Trophoblast cell (in vitro differentiated cells and primary cell): ENCODE measurements at regions not wholly inside any gene's neighbourhood (a gene's known extent, or its start where the extent isn't known, plus 50 kb on each side); places are given as distances from the start of the nearest gene placed in this dataset.

Source experiments
- DNase-seq, 2 donors: peaks; one replicate each; pipeline ENCODE4 v3.0.0-alpha.2; 2016
- H2AFZ ChIP-seq: 2 replicates; pipeline ENCODE4 v1.6.1; 2013; ENCODE audit warnings: low read length, moderate library complexity, mild to moderate bottlenecking; ENCODE audit not compliant: insufficient read depth, poor library complexity
- H2AK5ac ChIP-seq: 2 replicates; pipeline ENCODE4 v1.6.1; 2013; ENCODE audit warnings: mild to moderate bottlenecking, low read length
- H2BK120ac ChIP-seq: 2 replicates; pipeline ENCODE4 v1.6.1; 2013; ENCODE audit warnings: low read length, mild to moderate bottlenecking, moderate library complexity; ENCODE audit not compliant: insufficient read depth, poor library complexity
- H2BK12ac ChIP-seq: 2 replicates; pipeline ENCODE4 v1.6.1; 2013; ENCODE audit warnings: mild to moderate bottlenecking, low read length, moderate library complexity
- H2BK5ac ChIP-seq: 2 replicates; pipeline ENCODE4 v1.6.1; 2013; ENCODE audit warnings: low read length, low read depth, moderate library complexity, mild to moderate bottlenecking; ENCODE audit not compliant: poor library complexity
- H3K14ac ChIP-seq: 2 replicates; pipeline ENCODE4 v1.6.1; 2013; ENCODE audit warnings: mild to moderate bottlenecking, low read length
- H3K18ac ChIP-seq: 2 replicates; pipeline ENCODE4 v1.6.1; 2013; ENCODE audit warnings: mild to moderate bottlenecking, low read length
- H3K23ac ChIP-seq: 2 replicates; pipeline ENCODE4 v1.6.1; 2013; ENCODE audit warnings: low read length
- H3K27ac ChIP-seq: 2 replicates; pipeline ENCODE4 v1.5.1; 2013; ENCODE audit warnings: low read depth, mild to moderate bottlenecking, inconsistent platforms, low read length, moderate library complexity
- H3K27me3 ChIP-seq: 2 replicates; pipeline ENCODE4 v1.6.1; 2013; ENCODE audit warnings: inconsistent platforms, mild to moderate bottlenecking, low read length, moderate library complexity; ENCODE audit not compliant: insufficient read depth
- H3K36me3 ChIP-seq, 2 experiments: 1 replicate in 1 of 2; 2 replicates in 1 of 2; pipeline ENCODE4 v1.6.1; 2013; ENCODE audit warnings: low read length in 2 of 2, mild to moderate bottlenecking in 2 of 2, moderate library complexity in 1 of 2; ENCODE audit not compliant: insufficient read depth in 2 of 2, control insufficient read depth in 1 of 2
- H3K4ac ChIP-seq: 2 replicates; pipeline ENCODE4 v1.6.1; 2013; ENCODE audit warnings: low read depth, mild to moderate bottlenecking, low read length, moderate library complexity
- H3K4me1 ChIP-seq, 2 experiments: 1 replicate in 1 of 2; 2 replicates in 1 of 2; pipeline ENCODE4 v1.6.1; 2013; ENCODE audit warnings: low read length in 2 of 2, mild to moderate bottlenecking in 2 of 2, moderate library complexity in 1 of 2; ENCODE audit not compliant: insufficient read depth in 2 of 2, control insufficient read depth in 1 of 2
- H3K4me2 ChIP-seq: 2 replicates; pipeline ENCODE4 v1.6.1; 2013; ENCODE audit warnings: inconsistent platforms, mild to moderate bottlenecking, low read length, moderate library complexity
- H3K4me3 ChIP-seq: 2 replicates; pipeline ENCODE4 v1.5.1; 2013; ENCODE audit warnings: mild to moderate bottlenecking, low read depth, low read length, inconsistent platforms
- H3K79me1 ChIP-seq: one replicate; pipeline ENCODE4 v1.6.1; 2013; ENCODE audit warnings: low read length
- H3K79me2 ChIP-seq: 2 replicates; pipeline ENCODE4 v1.6.1; 2013; ENCODE audit warnings: low read length, mild to moderate bottlenecking; ENCODE audit not compliant: control insufficient read depth, insufficient read depth, poor library complexity
- H3K9ac ChIP-seq: 2 replicates; pipeline ENCODE4 v1.6.1; 2013; ENCODE audit warnings: mild to moderate bottlenecking, low read length
- H3K9me3 ChIP-seq: 2 replicates; pipeline ENCODE4 v1.6.1; 2013; ENCODE audit warnings: low read depth, mild to moderate bottlenecking, control low read depth, inconsistent platforms, low read length; ENCODE audit not compliant: insufficient read depth
- H4K12ac ChIP-seq: 2 replicates; pipeline ENCODE4 v1.6.1; 2013; ENCODE audit warnings: low read depth, mild to moderate bottlenecking, low read length, moderate library complexity
- H4K8ac ChIP-seq: 2 replicates; pipeline ENCODE4 v1.6.1; 2013; ENCODE audit warnings: low read depth, mild to moderate bottlenecking, low read length, moderate library complexity
- H4K91ac ChIP-seq: one replicate; pipeline ENCODE4 v1.6.1; 2013; ENCODE audit warnings: low read depth, mild to moderate bottlenecking, low read length, moderate library complexity
- WGBS: extraction: QIAGEN DNeasy Blood & Tissue Kit; methylation state at CpG from one replicate; pipeline ENCODE4 v1.1.7; 2013; ENCODE audit warnings: missing lambda C conversion rate; ENCODE audit not compliant: insufficient read length, insufficient coverage; ENCODE audit errors: extremely low coverage; 5-methylcytosine and 5-hydroxymethylcytosine counted together

DNA sequence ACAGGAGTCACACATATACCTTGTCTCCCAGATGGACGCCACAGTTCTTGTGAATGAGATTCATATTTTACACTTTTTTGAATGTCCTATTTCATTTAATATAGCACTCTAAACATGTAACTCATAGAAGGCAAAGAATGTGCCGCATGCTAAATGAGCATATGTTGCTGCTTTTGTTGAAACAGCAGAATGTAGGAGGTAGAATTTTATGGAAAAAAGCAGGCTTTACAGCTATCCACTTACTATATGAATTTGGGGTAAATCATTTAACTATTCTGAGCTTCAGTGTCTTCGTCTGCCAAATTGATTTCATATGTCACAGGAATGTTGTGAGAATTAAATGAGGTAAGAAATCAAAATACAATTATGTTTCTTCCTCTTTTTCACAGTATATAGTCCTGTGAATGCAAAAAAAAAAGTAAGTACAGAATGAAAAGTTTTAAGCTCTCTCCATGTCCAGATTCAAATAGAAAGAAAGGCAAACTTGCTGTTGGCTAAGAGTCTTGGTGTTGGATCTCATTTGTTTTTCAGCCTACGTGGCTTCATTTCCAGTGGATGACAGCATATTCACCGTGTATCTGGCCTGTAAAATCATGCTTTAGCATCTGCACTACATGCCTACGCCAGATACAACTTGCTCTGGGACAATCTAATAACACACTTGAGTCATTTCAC lies 154.7 kb upstream of the CNTNAP5 start:
- Histone ChIP-seq H3K9me3 (no peaks in the 10 kb centered on the region), H2BK5ac (no peak overlapping the region), H3K79me1 (no peaks in the 10 kb centered on the region), H4K12ac (no peak overlapping the region), H3K79me2 (no peaks in the 10 kb centered on the region), H2AFZ (no peak overlapping the region), H3K18ac (no peak overlapping the region), H3K9ac (no peak overlapping the region), H3K27ac (no peak overlapping the region), H2BK12ac (no peak overlapping the region), H4K8ac (no peak overlapping the region), H2BK120ac (no peak overlapping the region), H3K27me3 (no peaks in the 10 kb centered on the region), H3K4me3 (no peak overlapping the region), H3K4ac (no peak overlapping the region), H3K4me2 (no peak overlapping the region), H4K91ac (no peak overlapping the region), H2AK5ac (no peak overlapping the region), H3K14ac (no peak overlapping the region), H3K4me1 (no peaks in the 10 kb centered on the region), H3K36me3 (no peaks in the 10 kb centered on the region), H3K23ac (no peak overlapping the region)
- no peak for DNase-seq
- WGBS: no CpG with 5 or more reads among the region's 6 CpGs

DNA sequence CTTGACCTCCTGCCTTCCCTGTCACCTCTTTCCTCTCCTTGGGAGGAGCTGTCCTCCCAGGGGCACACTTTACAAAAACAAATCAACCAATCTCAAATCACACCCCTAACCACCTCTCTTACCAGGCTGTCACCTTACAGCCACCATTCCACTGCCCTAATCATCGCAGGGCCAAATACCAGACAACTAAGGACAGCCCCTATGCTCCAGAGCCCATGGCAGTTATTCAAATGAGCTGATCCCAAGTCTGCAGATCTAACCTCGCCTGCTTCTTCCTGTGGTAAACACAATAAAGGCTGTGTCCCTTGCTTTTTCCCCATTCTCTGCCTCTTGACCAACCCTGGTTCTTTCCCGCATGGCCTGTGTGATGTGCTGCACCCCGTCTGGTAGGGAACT lies 154.2 kb upstream of the CNTNAP5 start:
- no peaks in the 10 kb centered on the region for H3K36me3 ChIP-seq
- H3K14ac ChIP-seq: no peak overlapping the region
- no peak overlapping the region for H3K9ac ChIP-seq
- H2AFZ ChIP-seq: no peak overlapping the region
- no peaks in the 10 kb centered on the region for H3K4me1 ChIP-seq
- no peak overlapping the region for H3K4ac ChIP-seq
- H3K27me3 ChIP-seq: no peaks in the 10 kb centered on the region
- no peak for DNase-seq
- no peaks in the 10 kb centered on the region for H3K79me1 ChIP-seq
- no peak overlapping the region for H2BK5ac ChIP-seq
- no peak overlapping the region for H3K18ac ChIP-seq
- no peak overlapping the region for H4K91ac ChIP-seq
- H4K12ac ChIP-seq: no peak overlapping the region
- H3K23ac ChIP-seq: no peak overlapping the region
- no peak overlapping the region for H3K4me2 ChIP-seq
- H3K9me3 ChIP-seq: no peaks in the 10 kb centered on the region
- H2BK120ac ChIP-seq: no peak overlapping the region
- no CpG with 5 or more reads among the region's 4 CpGs for WGBS
- H2AK5ac ChIP-seq: no peak overlapping the region
- H4K8ac ChIP-seq: no peak overlapping the region
- no peak overlapping the region for H3K27ac ChIP-seq
- H2BK12ac ChIP-seq: no peak overlapping the region
- no peak overlapping the region for H3K4me3 ChIP-seq
- no peaks in the 10 kb centered on the region for H3K79me2 ChIP-seq

DNA sequence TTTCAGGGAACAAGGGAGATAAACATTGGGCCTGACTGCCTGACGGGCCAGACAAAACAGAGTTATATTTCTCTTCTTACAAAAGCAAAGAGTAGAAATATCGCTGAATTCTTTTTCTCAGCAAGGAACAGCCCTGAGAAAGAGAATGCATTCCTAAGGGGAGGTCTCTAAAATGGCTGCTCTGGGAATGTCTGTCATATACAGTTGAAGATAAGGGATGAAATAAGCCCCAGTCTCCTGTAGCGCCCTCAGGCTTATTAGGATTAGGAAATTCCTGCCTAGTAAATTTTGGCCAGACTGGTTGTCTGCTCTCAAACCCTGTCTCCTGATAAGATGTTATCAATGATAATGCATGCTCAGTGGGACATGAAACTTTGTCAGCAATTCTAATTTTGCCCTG lies 134.9 kb upstream of the CNTNAP5 start:
- Histone ChIP-seq H4K8ac (no peak overlapping the region), H3K27me3 (no peaks in the 10 kb centered on the region), H3K79me2 (no peaks in the 10 kb centered on the region), H4K12ac (no peak overlapping the region), H2BK12ac (no peak overlapping the region), H2BK5ac (no peak overlapping the region), H3K4me2 (no peak overlapping the region), H3K36me3 (no peaks in the 10 kb centered on the region), H3K4ac (no peak overlapping the region), H2BK120ac (no peak overlapping the region), H2AK5ac (no peak overlapping the region), H4K91ac (no peak overlapping the region), H3K79me1 (no peaks in the 10 kb centered on the region), H3K23ac (no peak overlapping the region), H3K27ac (no peak overlapping the region), H3K18ac (no peak overlapping the region), H3K14ac (no peak overlapping the region), H3K9ac (no peak overlapping the region), H3K4me3 (no peak overlapping the region), H3K9me3 (no peaks in the 10 kb centered on the region), H3K4me1 (no peaks in the 10 kb centered on the region), H2AFZ (no peak overlapping the region)
- peak in 1 of 2 donors; percentile 1 for DNase-seq
- whole genome bisulfite sequencing: no CpG with 5 or more reads among the region's 3 CpGs

DNA sequence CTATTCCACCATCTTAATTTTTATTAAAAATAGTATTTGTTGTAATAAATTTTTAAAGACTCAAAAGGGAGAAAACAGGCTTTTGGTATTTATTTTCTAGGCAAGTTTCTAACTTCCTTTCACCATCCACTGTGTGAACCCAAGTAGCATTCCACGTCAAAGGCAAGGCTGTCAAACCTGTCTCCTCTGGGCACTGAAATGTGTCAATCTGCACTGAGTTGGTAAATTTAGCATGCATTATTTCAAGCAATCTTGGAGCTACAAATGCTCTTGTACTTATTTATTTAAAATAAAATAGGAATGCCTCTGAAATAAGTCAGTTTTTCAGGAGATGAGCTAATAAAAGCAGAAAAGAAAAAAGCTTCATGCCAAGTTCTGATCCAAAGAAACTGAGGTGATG lies 130.9 kb upstream of the CNTNAP5 start:
- Histone ChIP-seq H3K27ac (no peak overlapping the region), H3K79me1 (no peaks in the 10 kb centered on the region), H3K23ac (no peak overlapping the region), H2AFZ (no peak overlapping the region), H2BK12ac (no peak overlapping the region), H3K9ac (no peak overlapping the region), H3K4me3 (no peak overlapping the region), H3K9me3 (no peaks in the 10 kb centered on the region), H3K36me3 (no peaks in the 10 kb centered on the region), H3K18ac (no peak overlapping the region), H3K27me3 (no peaks in the 10 kb centered on the region), H3K14ac (no peak overlapping the region), H4K91ac (no peak overlapping the region), H2BK5ac (no peak overlapping the region), H2AK5ac (no peak overlapping the region), H3K79me2 (no peaks in the 10 kb centered on the region), H4K12ac (no peak overlapping the region), H3K4me2 (no peak overlapping the region), H3K4me1 (no peaks in the 10 kb centered on the region), H4K8ac (no peak overlapping the region), H3K4ac (no peak overlapping the region), H2BK120ac (no peak overlapping the region)
- WGBS: no CpG with 5 or more reads among the region's 1 CpG
- DNase-seq: no peak
